Endothelial cell of umbilical vein (primary cell): ENCODE measurements at regions not wholly inside any gene's neighbourhood (a gene's known extent, or its start where the extent isn't known, plus 50 kb on each side); places are given as distances from the start of the nearest gene placed in this dataset.

Experiments used
- CTCF ChIP-seq, 2 donors: IDR thresholded peaks; 1 replicate in 1 of 2; 2 replicates in 1 of 2; pipeline ENCODE4 v1.5.1; 2011; ENCODE audit warnings: low read length in 2 of 2, mild to moderate bottlenecking in 2 of 2, moderate library complexity in 2 of 2, control low read depth in 1 of 2, inconsistent platforms in 1 of 2, low read depth in 1 of 2; ENCODE audit not compliant: insufficient read depth in 1 of 2; ENCODE audit errors: extremely low read depth in 1 of 2
- EZH2 ChIP-seq: IDR thresholded peaks from 2 replicates; pipeline ENCODE4 v1.6.1; 2012; ENCODE audit warnings: borderline replicate concordance, low read depth, mild to moderate bottlenecking, moderate library complexity, low read length, inconsistent platforms; ENCODE audit not compliant: severe bottlenecking
- GATA2 ChIP-seq: IDR thresholded peaks from 2 replicates; pipeline ENCODE4 v1.7.0; 2011; ENCODE audit warnings: low read depth, mild to moderate bottlenecking, moderate library complexity, mixed read lengths, low read length; ENCODE audit not compliant: insufficient read length, insufficient read depth
- POLR2A ChIP-seq: IDR thresholded peaks from 2 replicates; pipeline ENCODE4 v1.6.1; 2012; ENCODE audit warnings: low read depth, mild to moderate bottlenecking, control low read depth, low read length
- POLR2AphosphoS5 ChIP-seq: IDR thresholded peaks from 2 replicates; pipeline ENCODE4 v1.6.1; 2012; ENCODE audit warnings: low read depth, mild to moderate bottlenecking, control low read depth, low read length, moderate library complexity; ENCODE audit not compliant: insufficient read depth

DNA sequence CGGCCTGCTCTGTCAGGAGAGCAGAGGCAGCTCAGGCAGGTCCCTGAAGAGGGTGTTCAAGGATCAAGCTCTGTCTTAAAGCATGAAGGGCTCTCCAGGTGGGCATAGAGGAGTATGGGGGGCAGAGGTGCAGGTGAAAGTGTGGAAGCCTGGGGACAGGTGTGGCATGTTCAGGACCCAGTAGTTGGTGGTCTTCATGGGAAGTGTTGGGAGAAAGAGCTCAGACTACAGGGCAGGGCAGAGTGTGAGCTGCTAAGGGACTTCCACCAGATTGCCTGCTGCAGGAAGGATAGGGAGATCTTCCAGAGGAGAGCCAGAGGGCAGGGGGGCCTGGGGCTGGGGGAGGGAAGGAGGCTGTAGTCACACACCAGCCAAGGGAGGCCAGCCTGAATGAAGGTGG lies 156.5 kb upstream of the GDF10 start:
- TF ChIP-seq CTCF (IDR thresholded peaks at IDR 0.05; ENCODE audit: extremely low read depth in 1 of 2, insufficient read depth in 1 of 2, low read depth in 1 of 2, low read length in 2 of 2): no peak
- TF ChIP-seq POLR2A: no peak
- no peak for TF ChIP-seq POLR2AphosphoS5
- TF ChIP-seq EZH2: no peak
- TF ChIP-seq GATA2: no peak
